ENCODE measurements at regions not wholly inside any gene's neighbourhood (a gene's known extent, or its start where the extent isn't known, plus 50 kb on each side); places are given as distances from the start of the nearest gene placed in this dataset.

DNA sequence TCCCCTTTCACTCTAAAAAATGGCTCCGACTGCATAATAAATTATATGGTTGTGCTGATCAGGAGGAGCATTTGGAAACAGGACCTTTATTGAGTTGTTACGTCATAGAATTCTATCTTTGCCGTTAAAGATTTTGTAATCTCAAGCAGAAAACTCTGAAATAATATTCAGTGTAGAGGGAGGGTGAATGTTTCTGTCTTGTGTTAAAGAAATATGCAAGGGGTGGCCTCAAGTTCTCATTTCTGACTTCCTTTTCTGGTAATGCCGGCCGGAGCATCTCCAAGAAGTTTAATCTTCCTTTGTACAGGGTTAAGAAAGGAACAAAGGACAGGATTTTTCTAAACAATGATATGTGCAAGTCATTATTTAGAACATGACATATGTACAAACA lies 165.1 kb downstream of the SLC38A4 start:
- no peak for TF ChIP-seq POLR2AphosphoS5 (IDR thresholded peaks at IDR 0.05; ENCODE audit: low read depth, low read length)
- no peak for TF ChIP-seq POLR2A (IDR thresholded peaks at IDR 0.05; ENCODE audit: low read depth, low read length)
- no peak for TF ChIP-seq TAF1 (IDR thresholded peaks at IDR 0.05; ENCODE audit: borderline replicate concordance, low read depth, low read length)

Data from GM12892 (cell line).